C4-2B (cell line): ENCODE measurements at regions not wholly inside any gene's neighbourhood (a gene's known extent, or its start where the extent isn't known, plus 50 kb on each side); places are given as distances from the start of the nearest gene placed in this dataset.

Experiments
- H3K27ac ChIP-seq: fragments of 450-650 bp; 2 replicates; pipeline ENCODE4 v1.5.1; 2017
- ZFX ChIP-seq: fragments of 450-650 bp; IDR thresholded peaks from 2 replicates; pipeline ENCODE4 v1.6.1; 2017
- TF ChIP-seq, protein P1 (sequence below): fragments of 450-650 bp; conservative IDR thresholded peaks from 2 replicates; pipeline ENCODE4 v1.5.1; 2017; ENCODE audit warnings: mild to moderate bottlenecking

DNA sequence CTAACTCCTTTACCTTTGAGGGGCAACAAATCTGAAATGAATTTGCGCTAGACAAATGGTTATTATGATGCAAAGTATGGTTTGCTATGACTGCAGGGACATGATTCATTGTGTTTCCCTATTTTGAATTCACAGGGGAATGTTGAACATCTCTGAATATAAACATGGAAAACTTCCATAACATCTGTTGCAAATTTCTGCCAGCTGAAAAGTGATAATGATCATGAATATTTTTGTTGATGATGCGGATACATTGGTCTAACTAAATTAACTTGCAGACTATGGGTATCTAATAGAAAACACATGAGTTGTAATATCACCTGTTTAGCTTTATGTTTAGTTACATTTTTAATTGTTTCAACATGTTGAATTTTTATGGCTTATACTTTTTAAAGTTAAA is 1325.5 kb downstream of the REEP3 start:
- no peak overlapping the region for H3K27ac ChIP-seq
- no peak for TF ChIP-seq ZFX
- TF ChIP-seq, protein P1, sequence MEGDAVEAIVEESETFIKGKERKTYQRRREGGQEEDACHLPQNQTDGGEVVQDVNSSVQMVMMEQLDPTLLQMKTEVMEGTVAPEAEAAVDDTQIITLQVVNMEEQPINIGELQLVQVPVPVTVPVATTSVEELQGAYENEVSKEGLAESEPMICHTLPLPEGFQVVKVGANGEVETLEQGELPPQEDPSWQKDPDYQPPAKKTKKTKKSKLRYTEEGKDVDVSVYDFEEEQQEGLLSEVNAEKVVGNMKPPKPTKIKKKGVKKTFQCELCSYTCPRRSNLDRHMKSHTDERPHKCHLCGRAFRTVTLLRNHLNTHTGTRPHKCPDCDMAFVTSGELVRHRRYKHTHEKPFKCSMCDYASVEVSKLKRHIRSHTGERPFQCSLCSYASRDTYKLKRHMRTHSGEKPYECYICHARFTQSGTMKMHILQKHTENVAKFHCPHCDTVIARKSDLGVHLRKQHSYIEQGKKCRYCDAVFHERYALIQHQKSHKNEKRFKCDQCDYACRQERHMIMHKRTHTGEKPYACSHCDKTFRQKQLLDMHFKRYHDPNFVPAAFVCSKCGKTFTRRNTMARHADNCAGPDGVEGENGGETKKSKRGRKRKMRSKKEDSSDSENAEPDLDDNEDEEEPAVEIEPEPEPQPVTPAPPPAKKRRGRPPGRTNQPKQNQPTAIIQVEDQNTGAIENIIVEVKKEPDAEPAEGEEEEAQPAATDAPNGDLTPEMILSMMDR = no peak

DNA sequence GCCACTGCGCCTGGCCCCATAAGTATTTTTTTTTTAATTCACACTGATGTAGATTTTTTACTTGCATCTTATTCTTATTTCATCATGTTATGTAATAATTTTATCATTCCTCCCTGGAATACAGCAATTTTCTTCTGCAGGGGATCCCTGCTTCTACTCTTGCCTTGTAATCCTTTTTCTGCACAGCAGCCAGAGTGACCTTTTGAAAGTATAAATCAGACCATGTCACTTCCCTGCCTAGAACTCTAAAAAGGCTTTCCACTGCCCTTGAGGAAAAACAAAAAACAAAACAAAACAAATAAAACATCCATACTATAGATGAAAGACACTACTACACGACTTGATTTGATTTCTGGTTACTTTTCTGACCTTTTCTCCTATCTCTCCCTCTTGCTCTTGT is 1334.7 kb downstream of the REEP3 start:
- H3K27ac ChIP-seq = no peak overlapping the region
- TF ChIP-seq, protein P1 = no peak
- no peak for TF ChIP-seq ZFX

DNA sequence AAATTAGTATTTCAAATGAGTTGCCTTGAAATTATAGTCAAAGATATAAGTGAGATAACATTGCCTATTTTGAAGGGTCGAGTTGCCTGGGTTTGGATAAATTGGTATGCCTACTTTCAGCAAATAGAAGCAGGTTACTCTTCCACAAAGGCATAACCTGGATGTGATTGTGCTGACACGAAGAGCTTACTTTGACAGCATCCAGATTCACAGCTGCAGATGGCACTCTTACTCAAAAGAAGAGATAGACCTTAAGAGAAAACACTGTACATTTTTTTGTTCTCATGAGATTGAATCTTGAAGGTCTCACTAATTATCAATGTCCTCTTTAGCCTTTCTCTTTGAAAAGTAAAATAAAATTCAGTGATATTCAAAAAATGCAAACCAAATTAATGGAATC is 1338.7 kb downstream of the REEP3 start:
- no peak overlapping the region for H3K27ac ChIP-seq
- TF ChIP-seq, protein P1 = 0 out of 2 replicates have a peak, but pooled peaks have one; percentile 6
- no peak for TF ChIP-seq ZFX

DNA sequence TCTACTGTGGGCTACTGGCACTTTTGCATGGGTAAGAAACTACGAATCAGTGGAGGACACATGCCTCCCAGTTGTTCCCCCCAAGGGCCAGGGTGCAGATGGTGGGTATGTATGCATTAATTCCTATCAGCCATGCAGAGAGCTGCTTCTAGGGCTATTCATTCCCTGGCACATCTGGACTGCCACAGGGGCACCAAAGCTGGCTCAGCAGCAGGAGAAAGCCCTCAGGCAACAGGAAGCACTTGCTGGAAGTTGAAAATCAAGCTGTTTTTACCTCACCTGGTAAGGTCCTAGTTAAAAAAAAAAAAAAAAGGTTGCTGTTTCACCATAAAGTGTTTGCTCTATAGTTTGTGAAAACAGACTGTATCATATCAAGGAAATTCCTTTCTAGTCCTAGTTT is 1342.6 kb downstream of the REEP3 start:
- H3K27ac ChIP-seq = no peak overlapping the region
- TF ChIP-seq, protein P1 = no peak
- TF ChIP-seq ZFX = no peak

DNA sequence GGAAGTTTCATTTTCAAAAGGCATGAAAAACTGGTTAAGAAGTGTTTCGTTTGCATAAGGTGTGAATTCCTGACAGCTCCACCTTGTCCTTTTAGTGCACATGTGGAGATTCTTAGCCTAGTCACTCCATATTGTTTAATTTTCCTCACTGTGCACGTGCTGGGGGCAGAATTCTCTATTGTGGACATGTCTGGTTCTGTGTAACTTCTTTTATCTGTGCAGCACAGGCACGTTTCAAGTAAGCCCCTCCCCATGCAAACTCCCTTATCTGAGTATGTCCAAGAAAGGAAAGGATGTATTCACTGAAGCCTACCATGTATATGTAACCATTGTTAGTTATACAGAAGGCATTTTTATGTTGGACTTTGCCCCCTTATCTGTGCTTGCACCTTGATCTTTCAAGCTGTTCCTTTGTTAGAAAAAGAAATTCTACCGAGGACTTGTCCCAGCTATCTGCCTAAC is 1346.3 kb downstream of the REEP3 start:
- TF ChIP-seq, protein P1 = no peak
- TF ChIP-seq ZFX = no peak
- no peak overlapping the region; the same call in 1 of the 2 replicates for H3K27ac ChIP-seq

DNA sequence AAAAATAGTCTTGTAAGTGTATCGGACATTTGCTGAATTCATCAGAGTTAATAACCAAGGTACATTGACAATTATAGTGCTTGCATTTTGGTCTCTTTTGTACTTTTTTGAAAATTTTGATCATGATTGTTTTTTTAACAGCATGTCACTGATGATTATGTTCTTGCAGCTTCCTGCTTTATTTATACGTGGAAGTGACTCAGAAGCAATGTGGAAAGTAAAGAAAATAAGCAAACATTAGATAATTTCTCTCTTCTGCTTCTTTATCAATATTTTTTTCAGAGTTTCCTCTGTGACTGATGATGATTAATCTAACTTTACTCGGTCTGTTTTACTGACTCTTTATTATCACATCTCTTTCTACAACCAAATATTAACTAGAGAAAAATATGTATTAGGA is 1351.9 kb downstream of the REEP3 start:
- H3K27ac ChIP-seq = no peak overlapping the region
- TF ChIP-seq, protein P1 = no peak
- no peak for TF ChIP-seq ZFX

DNA sequence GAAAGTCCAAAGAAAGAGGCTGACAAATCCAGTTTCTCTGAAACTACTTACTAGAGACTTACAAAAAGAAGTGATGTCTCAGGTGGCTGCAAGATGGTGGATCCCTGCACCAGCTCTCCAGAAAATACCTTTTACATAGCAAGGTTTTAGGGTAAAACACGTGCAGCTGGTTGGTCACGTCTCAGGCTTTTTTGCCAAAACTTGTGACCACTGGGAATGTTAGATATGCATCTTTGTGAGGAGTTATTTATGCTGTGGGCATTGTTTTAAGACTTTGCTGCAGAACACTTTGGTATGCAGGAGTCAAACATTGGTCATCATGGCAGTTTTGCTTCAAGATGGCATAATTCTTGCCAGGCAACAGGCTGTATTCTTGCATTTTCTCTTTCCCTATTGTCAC is 1352.8 kb downstream of the REEP3 start:
- no peak for TF ChIP-seq ZFX
- TF ChIP-seq, protein P1 = no peak
- H3K27ac ChIP-seq = no peak overlapping the region
